ENCODE measurements at regions not wholly inside any gene's neighbourhood (a gene's known extent, or its start where the extent isn't known, plus 50 kb on each side); places are given as distances from the start of the nearest gene placed in this dataset.

DNA sequence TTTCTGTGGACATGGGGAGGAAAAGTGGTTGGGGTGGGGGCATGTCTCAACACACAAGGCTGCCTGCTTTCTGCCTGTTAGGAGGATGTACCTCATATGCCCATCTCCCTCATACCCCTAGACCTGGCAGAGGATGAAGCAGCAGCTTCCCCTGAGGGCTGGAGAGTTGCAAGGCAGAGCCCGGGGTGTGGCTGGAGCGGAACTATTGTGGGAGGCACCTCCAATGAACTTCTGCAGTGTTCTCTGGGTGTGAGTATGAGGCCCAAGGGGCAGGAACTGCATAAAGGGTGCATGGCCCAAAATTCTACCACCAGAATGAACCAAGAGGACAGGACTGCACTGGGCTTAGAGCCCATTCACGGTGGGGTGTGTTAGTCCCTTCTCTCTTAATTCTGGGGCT is 296.3 kb upstream of the SIX2 start:
- TF ChIP-seq EP300 (IDR thresholded peaks at IDR 0.05) (no peak), POLR2AphosphoS5 (IDR thresholded peaks at IDR 0.05) (no peak), POLR2A (IDR thresholded peaks at IDR 0.05) (no peak), CTCF (IDR thresholded peaks at IDR 0.05) (no peak)
- no peaks in the 10 kb centered on the region for H3K36me3 ChIP-seq
- no peak overlapping the region for H3K4me3 ChIP-seq
- H3K27ac ChIP-seq, result no peak overlapping the region
- WGBS, 2 donors (ENCODE audit: low coverage in 1 of 2), result 71% methylated on average over 1 of the region's 3 CpGs; no CpG with 5 or more reads in 1 of the 2 donors
- no peaks in the 10 kb centered on the region for H3K4me1 ChIP-seq
- no peak for ATAC-seq
- H3K9me3 ChIP-seq, result peaks cover 0 to under 1% (median 0%) of the 10 kb centered on the region in 3 donors
- H3K27me3 ChIP-seq, result peaks cover 21% of the 10 kb centered on the region

DNA sequence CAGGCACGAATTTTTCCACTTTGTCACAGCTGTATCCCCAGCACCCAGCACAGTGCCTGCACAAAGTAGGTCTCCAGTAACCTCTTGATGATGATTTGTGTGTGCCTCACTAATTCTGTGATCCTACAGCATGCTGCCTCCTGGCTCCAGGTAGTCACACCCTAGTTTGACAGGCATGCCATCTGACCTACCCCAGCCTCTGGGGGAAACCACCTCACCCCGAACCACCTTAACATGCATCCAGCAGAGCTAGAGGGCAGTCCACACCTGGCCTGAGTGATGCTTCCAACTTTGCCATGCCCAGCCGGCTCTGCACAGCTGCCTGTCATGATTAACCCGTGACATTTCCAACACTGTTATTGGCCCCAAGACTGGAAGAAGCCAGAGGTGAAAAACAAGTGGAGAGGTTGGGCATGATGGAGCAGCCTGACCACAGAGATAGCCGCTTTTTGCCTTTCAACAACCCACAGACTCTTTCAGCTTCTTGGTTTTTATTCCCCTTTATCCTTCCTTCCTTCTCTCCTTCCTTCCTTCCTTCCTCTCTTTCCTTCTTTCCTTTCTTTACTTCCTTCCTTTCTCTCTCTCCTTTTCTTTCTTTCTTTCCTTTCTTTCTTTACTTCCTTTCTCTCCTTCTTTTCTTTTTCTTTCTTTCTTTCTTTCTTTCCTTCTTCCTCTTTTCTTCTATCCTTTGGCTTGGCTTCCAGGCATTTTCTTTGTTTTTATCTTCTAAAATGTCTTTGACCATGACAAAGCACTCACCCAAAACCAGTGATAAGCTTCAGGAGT is 294.4 kb upstream of the SIX2 start:
- H3K4me3 ChIP-seq, result no peak overlapping the region
- ATAC-seq, result no peak
- H3K27me3 ChIP-seq, result peaks cover 18% of the 10 kb centered on the region
- H3K27ac ChIP-seq, result no peak overlapping the region
- 66 to 73% methylated on average over 2 to 4 of the region's 5 CpGs for WGBS, 2 donors (ENCODE audit: low coverage in 1 of 2)
- H3K36me3 ChIP-seq, result no peaks in the 10 kb centered on the region
- no peak for TF ChIP-seq CTCF (IDR thresholded peaks at IDR 0.05)
- no peak for TF ChIP-seq POLR2AphosphoS5 (IDR thresholded peaks at IDR 0.05)
- no peak for TF ChIP-seq POLR2A (IDR thresholded peaks at IDR 0.05)
- no peak for TF ChIP-seq EP300 (IDR thresholded peaks at IDR 0.05)
- H3K9me3 ChIP-seq, result no peaks in the 10 kb centered on the region
- no peaks in the 10 kb centered on the region for H3K4me1 ChIP-seq

DNA sequence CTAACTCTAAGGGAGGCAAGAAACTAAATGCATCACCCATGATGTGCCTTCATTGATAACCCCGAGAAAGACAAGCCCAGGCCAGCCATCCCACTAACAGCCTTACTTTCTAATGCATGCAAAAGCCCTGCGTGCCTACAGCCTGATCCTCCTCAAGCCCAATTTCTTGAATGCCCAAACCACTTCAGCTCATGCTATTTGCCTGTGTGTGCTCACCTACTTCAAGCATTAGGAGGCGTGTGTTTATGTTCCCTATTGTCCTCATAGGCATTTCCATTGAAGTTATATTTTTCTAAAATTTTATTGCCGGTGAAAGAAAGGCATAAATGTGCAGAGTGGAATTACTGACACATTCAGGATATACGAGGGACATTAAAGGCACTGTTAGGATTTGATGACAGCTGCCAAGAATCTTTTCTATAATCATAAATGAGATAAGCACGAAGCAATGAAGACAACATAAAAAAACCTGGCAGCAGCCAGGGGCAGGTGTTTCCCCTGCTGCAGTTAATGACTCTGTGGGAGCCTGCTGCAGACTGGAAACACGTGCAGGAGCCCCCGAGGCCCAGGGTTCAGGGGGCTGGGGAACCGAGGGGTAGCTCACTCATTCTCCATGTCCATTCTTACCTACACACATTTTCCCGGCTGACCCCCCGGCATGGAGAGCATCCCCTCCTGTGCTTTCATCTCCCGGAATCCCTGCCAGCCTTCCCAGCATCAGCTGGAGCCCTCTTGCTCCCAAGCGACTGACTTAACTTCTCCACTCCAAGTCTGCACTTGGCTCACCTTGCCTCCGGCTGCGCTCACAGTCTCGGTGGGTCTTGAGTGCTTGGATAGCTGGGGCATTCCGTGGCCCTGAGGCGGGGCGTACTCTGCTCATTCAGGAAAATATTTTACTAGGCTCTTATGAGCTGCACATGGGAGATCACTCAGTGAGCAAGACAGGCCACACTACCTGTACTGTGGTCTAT is 292.3 kb upstream of the SIX2 start:
- Histone ChIP-seq H3K4me1 (no peaks in the 10 kb centered on the region), H3K27ac (no peak overlapping the region), H3K4me3 (no peak overlapping the region), H3K27me3 (peaks cover 14% of the 10 kb centered on the region), H3K9me3 (no peaks in the 10 kb centered on the region), H3K36me3 (no peaks in the 10 kb centered on the region)
- no peak for TF ChIP-seq POLR2A (IDR thresholded peaks at IDR 0.05)
- no peak for TF ChIP-seq EP300 (IDR thresholded peaks at IDR 0.05)
- TF ChIP-seq POLR2AphosphoS5 (IDR thresholded peaks at IDR 0.05), result no peak
- TF ChIP-seq CTCF (IDR thresholded peaks at IDR 0.05), result no peak
- 45 to 64% methylated on average over 8 to 17 of the region's 19 CpGs for WGBS, 2 donors (ENCODE audit: low coverage in 1 of 2)
- no peak for ATAC-seq

- WGBS, 2 donors (ENCODE audit: low coverage in 1 of 2), result 100% methylated on average over 1 of the region's 4 CpGs; no CpG with 5 or more reads in 1 of the 2 donors
- ATAC-seq, result no peak
Measured at GRCh38 chr2:45300026-45300750, 290.9 kb upstream of the SIX2 start.

More at GRCh38 chr2:45300026-45300750, 290.9 kb upstream of the SIX2 start:
- TF ChIP-seq CTCF (IDR thresholded peaks at IDR 0.05) (no peak), EP300 (IDR thresholded peaks at IDR 0.05) (no peak), POLR2A (IDR thresholded peaks at IDR 0.05) (no peak), POLR2AphosphoS5 (IDR thresholded peaks at IDR 0.05) (no peak)
- no peak overlapping the region for H3K4me3 ChIP-seq
- no peaks in the 10 kb centered on the region for H3K9me3 ChIP-seq
- H3K4me1 ChIP-seq, result no peaks in the 10 kb centered on the region
- H3K27me3 ChIP-seq, result peaks cover 12% of the 10 kb centered on the region
- H3K36me3 ChIP-seq, result no peaks in the 10 kb centered on the region
- no peak overlapping the region for H3K27ac ChIP-seq
